Glomerular visceral epithelial cell (primary cell): ENCODE measurements at regions not wholly inside any gene's neighbourhood (a gene's known extent, or its start where the extent isn't known, plus 50 kb on each side); places are given as distances from the start of the nearest gene placed in this dataset.

Experiments
- DNase-seq: peaks from one replicate; pipeline ENCODE4 v3.0.0-alpha.2; 2016; ENCODE audit errors: extremely low spot score

DNA sequence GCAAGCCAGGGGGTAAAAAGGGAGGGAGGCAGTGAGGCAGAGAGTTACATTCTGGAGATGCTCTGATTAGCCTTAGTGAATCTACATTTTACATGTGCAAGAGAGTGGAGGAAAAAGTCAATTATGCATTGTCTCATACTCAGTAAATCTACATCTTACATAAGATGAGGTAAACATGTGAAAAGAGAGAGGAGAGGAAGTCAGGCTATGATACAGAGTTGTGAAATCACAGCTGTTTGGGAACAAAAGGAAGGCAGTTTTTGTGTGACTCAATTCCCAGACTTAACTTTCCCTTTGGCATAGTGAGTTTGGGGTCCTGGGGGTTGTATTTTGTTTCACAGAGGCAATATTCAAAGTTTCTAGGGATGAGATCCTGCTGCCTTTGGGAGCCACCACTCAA, 67.8 kb downstream of the GP2 start:
- DNase-seq = no peak

- no peak for DNase-seq
Measured at GRCh38 chr16:20257234-20257633, 70.1 kb downstream of the GP2 start.

GRCh38 chr16:20255002-20255401, 72.3 kb downstream of the GP2 start:
- no peak for DNase-seq

DNA sequence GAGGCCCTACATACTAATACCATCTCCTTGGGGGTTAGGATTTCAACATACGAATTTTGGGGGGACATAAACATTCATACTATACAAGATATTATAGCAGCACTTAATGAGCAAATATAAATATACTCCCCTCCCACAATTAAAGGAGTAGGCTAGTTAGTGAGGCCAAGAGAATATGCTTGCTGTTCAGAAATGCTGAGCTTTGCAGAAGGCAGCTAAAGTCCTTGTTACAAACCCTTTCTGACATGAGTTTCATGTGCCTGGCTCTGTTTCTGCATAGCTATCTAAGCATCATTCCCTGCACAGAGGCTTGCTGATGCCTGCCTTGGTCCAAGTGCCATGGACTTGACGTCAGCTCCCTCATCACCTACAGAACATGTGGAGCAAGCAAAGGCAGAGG, 73.5 kb downstream of the GP2 start:
- no peak for DNase-seq

DNA sequence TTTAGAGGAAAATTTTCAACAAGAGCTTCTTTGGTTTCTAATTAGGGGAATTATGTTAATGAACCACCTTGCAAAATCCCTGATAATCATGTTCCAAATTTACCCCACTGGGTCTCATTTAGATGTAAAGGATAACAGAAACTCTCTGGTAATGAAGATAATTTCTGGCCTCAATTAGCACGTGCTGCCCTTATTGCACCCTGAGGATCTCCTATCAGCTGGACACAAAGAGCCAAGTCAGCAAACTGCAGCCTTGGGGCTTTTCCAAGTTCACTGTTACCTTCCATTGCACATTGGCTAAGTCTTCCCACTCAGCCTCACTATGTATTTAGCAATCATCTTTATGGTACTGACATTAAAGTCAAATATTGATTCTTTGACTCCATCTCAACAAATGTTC, 78.1 kb downstream of the GP2 start:
- no peak for DNase-seq

GRCh38 chr16:20247076-20247475, 80.2 kb downstream of the GP2 start:
- no peak for DNase-seq

DNA sequence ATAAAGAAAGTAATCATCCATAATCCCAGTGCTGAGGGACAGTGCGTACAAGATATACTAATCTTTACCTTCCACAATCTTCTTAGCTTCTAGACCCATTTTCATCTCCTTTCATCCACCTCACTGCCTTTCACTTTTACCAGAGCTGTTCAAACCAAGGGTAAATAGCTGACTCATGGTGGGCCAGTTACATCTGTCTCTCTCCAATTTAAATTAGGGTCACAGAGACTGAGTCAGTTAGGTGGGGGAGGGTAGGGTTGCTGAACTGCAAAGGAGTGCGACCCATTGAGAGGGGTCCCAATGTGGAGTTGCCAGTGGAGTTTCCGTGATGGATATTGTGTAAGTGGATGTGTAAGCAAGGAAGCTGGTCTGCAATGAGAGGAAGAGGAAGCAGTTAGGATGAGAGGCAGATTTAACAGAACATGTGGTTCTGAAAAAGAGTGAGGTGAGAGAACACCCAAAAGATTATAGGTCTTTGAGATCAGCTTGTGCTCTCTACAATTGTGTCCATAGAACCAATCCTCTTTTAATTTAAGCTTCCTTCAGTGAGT, 83.5 kb downstream of the GP2 start:
- no peak for DNase-seq

DNA sequence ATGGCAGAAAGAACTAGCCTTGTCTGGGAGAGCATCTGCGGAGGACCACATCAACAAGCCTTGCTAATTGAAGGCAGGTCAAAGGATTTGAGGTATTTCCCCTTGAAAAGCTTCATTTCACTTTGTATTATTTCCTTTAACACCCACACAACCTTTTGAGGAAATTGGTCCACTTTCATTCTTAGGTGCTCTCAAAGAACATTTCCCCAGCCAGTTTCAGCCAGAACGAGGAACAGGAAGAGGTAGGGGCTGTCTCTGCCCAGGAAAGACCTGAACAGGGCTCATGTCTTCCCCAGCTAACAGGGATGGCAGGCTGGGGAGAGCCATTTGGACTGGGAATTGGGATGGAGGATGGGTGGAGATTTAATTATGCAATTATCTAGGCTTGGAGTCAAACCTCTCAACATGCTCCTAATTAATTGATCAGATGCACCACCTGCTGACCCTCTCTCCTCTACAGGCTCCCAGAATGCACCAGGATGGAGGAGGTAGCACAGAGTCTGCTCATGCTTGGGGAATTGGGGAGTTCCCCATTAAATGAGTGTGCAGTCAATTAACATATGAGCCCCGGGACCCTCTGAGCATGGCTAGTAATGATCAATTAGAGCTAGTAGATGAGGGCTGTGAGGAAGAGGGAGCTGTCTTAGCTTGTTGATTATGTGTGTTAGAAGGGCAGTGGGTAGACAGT, 84.6 kb downstream of the GP2 start:
- no peak for DNase-seq

GRCh38 chr16:20241321-20241720, 86.0 kb downstream of the GP2 start:
- DNase-seq = no peak

DNA sequence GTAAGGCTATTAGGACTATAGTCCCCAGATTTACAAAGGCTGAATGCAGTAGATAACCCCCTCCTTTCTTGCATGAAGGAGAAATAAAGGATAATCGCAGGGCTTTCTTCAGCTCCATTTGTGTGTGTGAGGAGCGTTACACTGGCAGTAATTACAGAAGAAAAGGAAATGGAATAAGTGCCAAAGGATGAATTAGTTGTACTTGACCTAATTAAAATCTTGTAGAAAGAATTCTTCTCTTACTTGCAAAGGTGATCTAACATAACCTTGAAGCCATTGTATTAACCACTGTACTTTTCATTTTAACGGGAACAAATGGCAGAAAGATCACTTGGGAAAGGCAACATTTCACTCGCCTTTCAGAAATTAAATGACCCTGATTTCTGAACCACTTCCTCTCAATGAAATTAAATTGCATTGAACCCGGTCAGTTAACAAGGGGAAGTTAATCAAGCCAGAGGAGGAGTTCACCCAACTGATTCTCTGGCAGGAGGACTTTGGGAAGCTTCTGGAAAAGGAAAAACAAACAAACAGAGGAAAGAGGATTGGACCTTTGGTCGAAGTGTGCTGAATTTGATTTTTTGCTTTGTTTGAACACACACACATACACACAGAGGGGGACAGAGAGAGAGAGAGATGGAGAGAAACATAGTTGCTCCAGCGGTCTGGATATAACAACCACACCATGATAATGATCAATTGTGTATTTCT, 90.6 kb downstream of the GP2 start:
- DNase-seq = no peak

- no peak for DNase-seq
Measured at GRCh38 chr16:20225228-20225733, 102.0 kb downstream of the GP2 start.

DNA sequence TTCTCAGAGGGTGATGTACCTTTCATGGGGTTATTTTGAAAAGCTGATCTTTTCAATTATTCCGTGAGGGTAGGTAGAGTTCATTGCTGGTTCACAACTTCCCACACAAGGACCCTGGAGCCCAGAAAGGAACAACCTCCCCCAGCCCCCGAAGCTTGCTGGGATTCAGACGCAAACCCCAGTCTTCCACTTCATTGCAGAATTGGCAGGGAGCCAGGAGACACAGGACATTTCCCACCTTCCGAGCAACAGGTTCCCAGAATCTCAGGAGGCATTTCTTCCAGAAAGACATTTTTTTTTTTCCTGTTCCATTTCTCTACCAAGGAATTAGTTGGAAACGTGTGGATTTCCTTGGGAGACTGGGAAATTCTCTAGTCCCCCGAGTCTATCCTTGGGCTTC, 106.1 kb downstream of the GP2 start:
- no peak for DNase-seq

DNA sequence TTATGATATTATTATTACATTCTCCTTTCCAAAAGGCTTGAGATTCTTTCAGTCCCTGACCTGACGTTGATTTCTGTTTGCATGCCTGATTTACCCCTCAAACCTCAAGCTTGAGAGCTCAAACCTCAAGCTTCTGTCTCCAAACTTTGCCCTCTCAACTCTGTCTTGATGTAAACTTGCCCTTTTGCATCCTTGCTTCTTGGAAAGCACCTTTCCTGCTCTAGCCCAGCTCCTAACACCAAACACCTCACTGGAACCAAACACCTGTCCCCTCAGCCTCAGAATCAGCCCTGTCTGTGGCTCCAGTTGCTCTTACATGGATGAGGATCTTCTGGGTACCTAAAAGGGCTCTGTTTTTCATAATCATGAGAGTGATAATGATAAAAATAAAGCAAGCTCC, 109.2 kb downstream of the GP2 start:
- no peak for DNase-seq

DNA sequence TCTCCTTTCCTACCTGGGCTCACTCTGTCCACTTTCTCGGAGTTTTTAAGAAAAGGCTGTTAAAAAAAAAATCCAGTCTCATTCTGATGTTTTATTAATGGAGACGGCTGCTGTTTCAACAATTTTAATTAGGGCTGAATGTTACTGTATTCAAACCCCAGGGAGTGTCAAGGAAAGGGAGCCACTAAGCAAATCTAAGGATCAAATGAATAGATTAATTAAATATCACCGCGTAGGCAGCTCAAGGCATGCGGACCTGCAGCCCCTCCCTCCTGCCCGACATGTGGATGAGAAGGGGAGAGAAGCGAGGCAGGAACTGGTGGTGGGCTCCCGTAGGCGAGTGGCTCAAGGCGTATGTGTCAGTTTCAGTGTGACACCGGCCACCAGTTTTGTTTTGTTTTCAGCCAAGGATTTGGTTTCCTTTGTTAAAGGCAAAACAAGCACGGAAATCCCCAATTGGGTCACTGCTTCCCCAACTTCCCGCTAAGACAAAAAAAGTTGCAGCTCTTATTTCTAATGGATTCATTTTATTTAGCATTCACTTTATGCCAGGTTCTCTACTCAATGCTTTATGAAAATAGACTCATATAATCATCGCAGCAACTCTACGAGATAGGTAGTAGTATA, 110.6 kb downstream of the GP2 start:
- no peak for DNase-seq

DNA sequence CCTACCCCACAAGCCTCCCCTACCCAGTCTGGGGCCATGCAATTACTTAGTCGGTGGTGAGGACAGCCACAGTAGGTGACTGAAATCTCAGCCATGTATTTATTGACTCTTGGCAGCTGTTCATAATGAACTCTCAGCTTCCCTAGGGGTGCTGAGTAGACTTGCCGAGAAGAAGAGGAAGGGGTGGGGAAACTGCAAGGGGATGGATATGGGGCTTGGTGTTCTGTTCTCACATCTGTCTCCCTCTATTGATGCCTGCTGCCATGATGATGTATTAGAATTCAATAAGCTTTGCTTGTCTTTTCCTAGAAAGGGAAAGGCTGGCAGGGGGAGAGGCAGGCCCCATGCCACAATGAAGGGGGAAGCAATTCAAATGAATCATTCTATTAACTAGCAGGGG, 112.9 kb downstream of the GP2 start:
- DNase-seq = no peak

DNA sequence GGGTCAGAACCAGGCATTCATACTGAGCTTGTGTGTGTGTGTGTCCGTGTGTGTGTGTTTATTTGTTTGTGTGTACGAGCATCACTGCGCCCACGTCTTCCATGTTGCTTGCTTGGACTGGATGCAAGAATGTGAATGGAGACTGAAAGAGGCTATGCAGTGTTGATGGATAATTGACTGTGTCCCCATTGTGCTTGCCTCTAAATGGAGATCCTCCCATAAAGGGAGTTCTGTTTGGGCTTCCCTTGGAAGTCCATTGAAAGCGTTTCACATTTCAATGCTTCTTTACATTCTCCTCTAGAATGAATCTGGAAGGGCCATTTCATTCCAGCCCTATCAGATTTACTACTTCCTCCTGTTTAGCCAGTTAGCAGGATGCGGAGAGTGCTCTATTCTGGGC, 124.0 kb downstream of the GP2 start:
- no peak for DNase-seq

DNA sequence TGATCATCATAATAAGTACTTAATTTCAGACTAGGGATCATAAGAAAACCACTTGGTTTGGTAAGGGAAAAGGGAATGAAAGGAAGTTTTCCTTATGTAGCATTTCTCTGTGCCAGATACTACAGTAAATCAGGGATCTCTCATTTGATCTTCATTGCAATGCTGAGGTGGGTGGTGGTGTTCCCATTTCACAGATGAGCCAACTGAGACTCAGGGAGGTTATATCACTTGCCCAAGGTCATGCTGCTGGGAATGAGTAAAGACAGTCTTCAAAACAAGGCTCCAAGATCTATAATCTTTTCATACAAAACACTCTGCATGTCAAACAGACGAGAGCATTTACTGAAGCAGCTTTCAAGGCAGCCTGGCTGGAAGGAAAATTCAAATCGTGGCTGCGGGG, 124.6 kb downstream of the GP2 start:
- no peak for DNase-seq

GRCh38 chr16:20192801-20193200, 119.1 kb upstream of the GPR139 start:
- DNase-seq = no peak

GRCh38 chr16:20191566-20191965, 117.9 kb upstream of the GPR139 start:
- peak; percentile 0 for DNase-seq

- no peak for DNase-seq
Measured at GRCh38 chr16:20181949-20182348, 108.3 kb upstream of the GPR139 start.

DNA sequence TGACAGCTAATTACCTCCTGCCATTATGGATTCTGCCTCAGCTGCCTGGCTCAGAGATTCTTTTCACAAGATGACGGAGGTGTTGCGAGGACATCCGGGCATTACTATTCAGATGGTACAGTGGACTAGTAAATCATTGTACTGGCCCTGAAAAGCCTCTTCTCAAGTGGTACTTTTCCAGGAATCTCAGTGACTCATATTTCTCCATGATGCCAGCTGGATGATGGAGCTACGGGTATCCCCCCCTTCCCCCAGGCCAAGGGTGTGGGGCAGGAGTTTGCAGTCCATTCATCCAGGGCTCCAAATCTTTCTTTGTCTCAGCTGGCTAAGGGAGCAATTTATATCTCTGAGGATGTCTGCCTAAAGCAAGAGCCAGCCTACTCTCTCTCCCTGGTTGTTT, 107.7 kb upstream of the GPR139 start:
- no peak for DNase-seq

DNA sequence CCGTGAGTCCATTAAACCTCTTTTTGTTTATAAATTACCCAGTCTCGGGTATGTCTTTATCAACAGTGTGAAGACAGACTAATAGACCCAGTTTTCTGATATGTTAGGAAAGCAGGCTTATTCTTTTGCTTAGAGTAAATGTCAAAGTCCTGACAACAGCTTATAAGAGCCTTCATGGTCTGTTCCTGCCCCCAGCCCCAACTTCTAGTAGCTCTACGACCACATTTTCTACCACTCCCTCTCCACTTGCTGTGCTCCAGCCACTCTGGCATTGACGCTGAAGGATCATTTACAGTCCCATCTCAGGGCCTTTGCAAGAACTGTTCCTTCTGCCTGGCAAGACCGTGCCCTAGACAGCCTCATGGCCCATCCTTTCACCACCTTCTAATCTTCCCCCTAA, 104.6 kb upstream of the GPR139 start:
- no peak for DNase-seq

DNA sequence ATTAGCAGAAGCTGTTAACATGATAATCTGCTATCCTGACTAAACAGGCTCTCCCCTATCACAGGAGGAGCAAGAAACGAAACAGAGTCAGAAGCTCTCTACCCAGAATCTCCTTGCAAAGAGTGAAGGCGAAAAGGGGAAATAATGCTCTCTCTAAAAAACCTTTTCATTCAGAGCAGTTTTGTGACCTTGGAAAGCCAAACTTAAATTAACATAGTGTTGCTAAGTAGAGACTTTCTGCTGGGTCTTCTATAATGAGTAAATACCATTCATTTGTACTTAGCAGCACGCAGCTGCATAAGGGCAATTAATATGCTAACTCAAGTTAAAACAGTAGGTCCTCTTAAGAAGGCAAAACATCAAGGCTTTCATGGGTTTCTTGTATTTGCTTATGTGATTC, 101.7 kb upstream of the GPR139 start:
- DNase-seq = no peak
